ENCODE measurements at regions not wholly inside any gene's neighbourhood (a gene's known extent, or its start where the extent isn't known, plus 50 kb on each side); places are given as distances from the start of the nearest gene placed in this dataset.

DNA sequence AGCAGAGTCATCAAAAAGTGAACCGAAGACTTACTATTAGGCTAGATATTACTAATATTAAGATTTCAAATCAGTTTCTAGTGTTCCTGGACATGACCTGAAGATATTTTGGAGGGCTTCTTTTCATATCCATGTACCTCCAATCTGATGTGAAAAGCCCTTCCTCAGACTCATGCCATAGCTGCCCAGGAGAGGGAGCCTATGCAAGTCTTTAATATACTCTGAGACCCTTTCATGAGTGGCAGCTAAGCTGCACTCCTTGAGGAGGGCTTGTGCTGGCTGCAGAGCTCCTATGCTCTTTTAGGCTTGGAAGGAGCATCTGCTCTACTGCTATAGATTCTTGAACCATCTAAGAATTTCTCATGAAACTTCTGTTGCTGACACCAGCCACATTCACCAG is 715.3 kb downstream of the OLFM4 start:
- Mint-ChIP-seq H3K4me1 (no peaks in the 10 kb centered on the region), H3K4me3 (no peak overlapping the region), H3K9me3 (peaks cover 0 to 12% (median 5%) of the 10 kb centered on the region in 5 donors), H3K27me3 (no peaks in the 10 kb centered on the region), H3K27ac (no peak overlapping the region), H3K36me3 (no peaks in the 10 kb centered on the region)
- H3K9me3 ChIP-seq (ENCODE audit: low read length), result no peaks in the 10 kb centered on the region
- no peaks in the 10 kb centered on the region for H3K36me3 ChIP-seq (ENCODE audit: insufficient read depth, low read length)
- POLR2A ChIA-PET, result no interaction called here
- H3K4me1 ChIP-seq (ENCODE audit: insufficient read depth, low read length), result no peaks in the 10 kb centered on the region
- CTCF ChIA-PET, result no interaction called here
- H3K4me3 ChIP-seq (ENCODE audit: low read length), result no peak overlapping the region
- no peaks in the 10 kb centered on the region for H3K27me3 ChIP-seq (ENCODE audit: insufficient read depth, low read length, poor library complexity, severe bottlenecking)
- DNase-seq, result no peak
- no peak overlapping the region for H3K27ac ChIP-seq (ENCODE audit: low read depth, low read length)

DNA sequence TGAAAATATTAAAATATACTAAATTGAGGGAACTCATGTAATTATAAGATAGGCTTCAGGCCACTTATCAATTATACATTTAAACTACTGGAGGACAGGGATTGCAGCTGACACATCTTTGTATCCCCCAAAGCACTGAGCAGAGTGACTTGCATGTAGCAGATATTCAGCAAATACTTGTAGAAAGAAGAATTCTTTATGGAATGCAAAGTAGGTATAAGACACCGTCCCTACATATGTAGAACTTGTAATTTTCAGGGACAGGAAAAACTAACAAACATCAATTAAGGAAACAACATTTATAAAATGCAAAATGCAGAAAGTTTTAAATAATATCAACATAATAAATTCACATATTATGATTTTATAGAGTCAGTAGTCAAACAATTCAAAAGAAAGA is 719.2 kb downstream of the OLFM4 start:
- Histone ChIP-seq H3K4me1 (ENCODE audit: insufficient read depth, low read length) (no peaks in the 10 kb centered on the region), H3K27ac (ENCODE audit: low read depth, low read length) (no peak overlapping the region), H3K9me3 (ENCODE audit: low read length) (no peaks in the 10 kb centered on the region), H3K36me3 (ENCODE audit: insufficient read depth, low read length) (no peaks in the 10 kb centered on the region), H3K4me3 (ENCODE audit: low read length) (no peak overlapping the region), H3K27me3 (ENCODE audit: insufficient read depth, low read length, poor library complexity, severe bottlenecking) (no peaks in the 10 kb centered on the region)
- Mint-ChIP-seq H3K4me1 (no peaks in the 10 kb centered on the region), H3K27me3 (no peaks in the 10 kb centered on the region), H3K9me3 (peaks cover 0 to 10% (median 6%) of the 10 kb centered on the region in 5 donors), H3K4me3 (no peak overlapping the region), H3K36me3 (no peaks in the 10 kb centered on the region), H3K27ac (no peak overlapping the region)
- CTCF ChIA-PET, result no interaction called here
- no peak for DNase-seq
- POLR2A ChIA-PET, result no interaction called here

DNA sequence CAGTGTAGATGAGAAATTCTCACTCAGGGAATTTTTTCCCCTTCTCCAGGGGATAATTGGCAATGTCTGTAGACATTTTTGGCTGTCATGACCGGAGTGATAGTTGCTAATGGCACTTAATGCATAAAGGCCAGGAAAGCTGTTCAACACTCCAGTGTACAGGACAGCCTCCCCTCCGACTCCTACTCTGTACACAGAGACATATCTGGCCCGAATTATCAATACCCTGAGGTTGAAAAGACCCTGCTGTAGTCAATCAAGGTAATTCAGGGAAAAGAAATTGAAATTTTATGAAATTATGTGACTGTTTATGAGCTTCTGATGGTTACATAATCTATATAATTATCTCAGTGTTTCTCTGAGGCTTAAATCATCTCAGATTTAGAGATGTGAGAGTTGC is 720.7 kb downstream of the OLFM4 start:
- H3K27ac Mint-ChIP-seq, result no peak overlapping the region
- POLR2A ChIA-PET, result no interaction called here
- no peak overlapping the region for H3K4me3 Mint-ChIP-seq
- H3K27me3 Mint-ChIP-seq, result no peaks in the 10 kb centered on the region
- Histone ChIP-seq H3K27me3 (ENCODE audit: insufficient read depth, low read length, poor library complexity, severe bottlenecking) (no peaks in the 10 kb centered on the region), H3K4me3 (ENCODE audit: low read length) (no peak overlapping the region), H3K4me1 (ENCODE audit: insufficient read depth, low read length) (no peaks in the 10 kb centered on the region), H3K9me3 (ENCODE audit: low read length) (no peaks in the 10 kb centered on the region), H3K36me3 (ENCODE audit: insufficient read depth, low read length) (no peaks in the 10 kb centered on the region), H3K27ac (ENCODE audit: low read depth, low read length) (no peak overlapping the region)
- CTCF ChIA-PET, result no interaction called here
- peaks cover 1 to 23% (median 6%) of the 10 kb centered on the region in 5 donors for H3K9me3 Mint-ChIP-seq
- H3K36me3 Mint-ChIP-seq, result no peaks in the 10 kb centered on the region
- no peak for DNase-seq
- H3K4me1 Mint-ChIP-seq, result no peaks in the 10 kb centered on the region

DNA sequence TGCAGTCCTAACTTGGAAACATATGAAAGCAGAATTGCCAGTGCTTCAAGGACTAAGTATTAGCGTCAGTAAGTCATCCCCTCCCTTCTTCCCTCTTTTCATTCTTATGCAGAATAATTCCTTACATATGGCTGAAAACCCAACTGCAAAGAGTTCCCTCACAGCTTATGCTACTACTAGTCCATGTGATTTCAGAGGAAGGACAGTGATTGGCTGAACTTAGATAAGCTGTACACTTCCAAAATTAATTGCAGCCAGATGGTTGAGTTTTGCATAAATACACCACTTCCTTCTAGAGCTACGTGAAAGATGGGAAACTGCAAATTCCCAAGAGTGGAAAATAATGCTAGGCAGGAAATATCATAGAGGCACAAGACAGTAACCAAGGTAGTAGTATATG is 730.4 kb downstream of the OLFM4 start:
- Histone ChIP-seq H3K4me3 (ENCODE audit: low read length) (no peak overlapping the region), H3K36me3 (ENCODE audit: insufficient read depth, low read length) (no peaks in the 10 kb centered on the region), H3K27me3 (ENCODE audit: insufficient read depth, low read length, poor library complexity, severe bottlenecking) (no peaks in the 10 kb centered on the region), H3K27ac (ENCODE audit: low read depth, low read length) (no peak overlapping the region), H3K4me1 (ENCODE audit: insufficient read depth, low read length) (no peaks in the 10 kb centered on the region), H3K9me3 (ENCODE audit: low read length) (no peaks in the 10 kb centered on the region)
- Mint-ChIP-seq H3K36me3 (no peaks in the 10 kb centered on the region), H3K27ac (no peak overlapping the region), H3K4me3 (no peak overlapping the region), H3K27me3 (no peaks in the 10 kb centered on the region), H3K9me3 (peaks cover 4 to 33% (median 18%) of the 10 kb centered on the region in 5 donors), H3K4me1 (no peaks in the 10 kb centered on the region)
- DNase-seq, result no peak
- CTCF ChIA-PET, result no interaction called here
- POLR2A ChIA-PET, result no interaction called here

DNA sequence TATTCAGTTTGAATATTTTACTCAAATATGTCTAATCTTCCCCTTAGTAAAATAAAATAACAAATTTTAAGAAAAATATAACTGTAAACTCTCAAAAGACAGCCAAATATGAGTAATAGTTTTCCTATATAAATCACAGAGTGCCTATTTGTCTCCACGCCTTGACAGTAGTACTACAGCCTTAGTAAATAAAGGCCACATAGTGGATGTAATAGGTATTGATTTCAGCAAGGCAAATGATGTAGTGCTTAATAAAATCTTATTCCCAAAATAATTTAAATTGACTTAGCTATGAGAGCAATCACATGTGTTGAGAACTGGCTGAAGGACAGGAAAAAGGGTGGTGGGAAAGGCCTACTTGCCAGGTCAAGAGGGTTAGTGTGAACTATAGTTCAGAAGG is 747.2 kb downstream of the OLFM4 start:
- no peaks in the 10 kb centered on the region for H3K27me3 Mint-ChIP-seq

DNA sequence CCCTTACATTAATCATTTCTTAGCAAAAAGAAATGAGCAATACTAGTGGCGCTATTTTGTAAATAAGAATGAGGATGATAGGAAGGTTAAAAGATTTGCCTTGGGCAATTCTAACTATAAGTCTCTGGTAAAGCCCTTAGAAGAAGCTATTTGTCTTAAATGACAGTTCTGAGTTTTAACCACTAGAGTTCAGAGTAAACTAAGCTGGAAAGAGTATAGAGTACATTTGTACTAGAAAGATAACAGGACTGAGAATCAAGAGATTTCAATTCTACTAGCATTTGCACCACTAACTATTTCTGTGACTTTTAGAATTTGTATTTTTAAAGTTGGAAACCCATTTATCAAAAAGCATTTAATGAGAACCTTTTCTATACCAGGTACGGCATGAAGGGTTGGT is 750.3 kb downstream of the OLFM4 start:
- H3K36me3 ChIP-seq (ENCODE audit: insufficient read depth, low read length), result no peaks in the 10 kb centered on the region
- no peak overlapping the region for H3K4me3 ChIP-seq (ENCODE audit: low read length)
- H3K27me3 ChIP-seq (ENCODE audit: insufficient read depth, low read length, poor library complexity, severe bottlenecking), result no peaks in the 10 kb centered on the region
- DNase-seq, result no peak
- no peak overlapping the region for H3K27ac ChIP-seq (ENCODE audit: low read depth, low read length)
- ChIA-PET POLR2A (no interaction called here), CTCF (no interaction called here)
- no peaks in the 10 kb centered on the region for H3K4me1 ChIP-seq (ENCODE audit: insufficient read depth, low read length)
- H3K4me1 Mint-ChIP-seq, result peaks cover 0 to 5% (median 0%) of the 10 kb centered on the region in 3 donors
- no peak overlapping the region for H3K27ac Mint-ChIP-seq
- peaks cover 0 to 18% (median 3%) of the 10 kb centered on the region in 5 donors for H3K9me3 Mint-ChIP-seq
- H3K27me3 Mint-ChIP-seq, result no peaks in the 10 kb centered on the region
- no peak overlapping the region for H3K4me3 Mint-ChIP-seq
- H3K36me3 Mint-ChIP-seq, result no peaks in the 10 kb centered on the region
- no peaks in the 10 kb centered on the region for H3K9me3 ChIP-seq (ENCODE audit: low read length)

More for the DNA sequence above, 747.2 kb downstream of the OLFM4 start:
- Histone ChIP-seq H3K27ac (ENCODE audit: low read depth, low read length) (no peak overlapping the region), H3K36me3 (ENCODE audit: insufficient read depth, low read length) (no peaks in the 10 kb centered on the region), H3K27me3 (ENCODE audit: insufficient read depth, low read length, poor library complexity, severe bottlenecking) (no peaks in the 10 kb centered on the region), H3K4me1 (ENCODE audit: insufficient read depth, low read length) (no peaks in the 10 kb centered on the region), H3K9me3 (ENCODE audit: low read length) (no peaks in the 10 kb centered on the region), H3K4me3 (ENCODE audit: low read length) (no peak overlapping the region)
- H3K36me3 Mint-ChIP-seq, result no peaks in the 10 kb centered on the region
- no peak for DNase-seq
- no peak overlapping the region for H3K27ac Mint-ChIP-seq
- no peaks in the 10 kb centered on the region for H3K4me1 Mint-ChIP-seq
- H3K4me3 Mint-ChIP-seq, result no peak overlapping the region
- ChIA-PET CTCF (no interaction called here), POLR2A (no interaction called here)
- peaks cover 2 to 20% (median 3%) of the 10 kb centered on the region in 5 donors for H3K9me3 Mint-ChIP-seq

DNA sequence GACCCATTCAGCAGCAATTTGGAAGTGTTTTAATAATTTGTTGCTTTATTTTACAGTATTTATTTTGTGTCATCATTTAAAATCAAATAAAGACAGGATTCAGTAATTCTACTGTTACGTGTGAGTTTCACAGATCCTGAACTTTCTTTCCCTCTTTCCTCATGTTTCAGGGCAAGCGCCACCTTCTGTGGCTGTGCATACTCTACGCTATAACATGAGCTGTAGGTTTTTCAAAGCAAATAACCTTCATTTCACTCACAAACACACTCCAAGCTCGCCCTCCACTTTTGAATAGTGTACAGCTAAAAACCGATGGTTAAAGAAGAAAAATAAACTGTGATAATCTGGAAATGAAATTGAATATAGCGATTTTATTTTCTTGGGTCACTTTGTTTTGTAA is 753.3 kb downstream of the OLFM4 start:
- Histone ChIP-seq H3K4me1 (ENCODE audit: insufficient read depth, low read length) (no peaks in the 10 kb centered on the region), H3K9me3 (ENCODE audit: low read length) (no peaks in the 10 kb centered on the region), H3K36me3 (ENCODE audit: insufficient read depth, low read length) (no peaks in the 10 kb centered on the region), H3K4me3 (ENCODE audit: low read length) (no peak overlapping the region), H3K27ac (ENCODE audit: low read depth, low read length) (no peak overlapping the region), H3K27me3 (ENCODE audit: insufficient read depth, low read length, poor library complexity, severe bottlenecking) (no peaks in the 10 kb centered on the region)
- H3K4me3 Mint-ChIP-seq, result no peak overlapping the region
- H3K4me1 Mint-ChIP-seq, result peaks cover 0 to 5% (median 0%) of the 10 kb centered on the region in 3 donors
- H3K27me3 Mint-ChIP-seq, result no peaks in the 10 kb centered on the region
- ChIA-PET CTCF (no interaction called here), POLR2A (no interaction called here)
- no peak overlapping the region for H3K27ac Mint-ChIP-seq
- no peak for DNase-seq
- H3K36me3 Mint-ChIP-seq, result no peaks in the 10 kb centered on the region
- H3K9me3 Mint-ChIP-seq, result peaks cover 0 to 14% (median 2%) of the 10 kb centered on the region in 5 donors

DNA sequence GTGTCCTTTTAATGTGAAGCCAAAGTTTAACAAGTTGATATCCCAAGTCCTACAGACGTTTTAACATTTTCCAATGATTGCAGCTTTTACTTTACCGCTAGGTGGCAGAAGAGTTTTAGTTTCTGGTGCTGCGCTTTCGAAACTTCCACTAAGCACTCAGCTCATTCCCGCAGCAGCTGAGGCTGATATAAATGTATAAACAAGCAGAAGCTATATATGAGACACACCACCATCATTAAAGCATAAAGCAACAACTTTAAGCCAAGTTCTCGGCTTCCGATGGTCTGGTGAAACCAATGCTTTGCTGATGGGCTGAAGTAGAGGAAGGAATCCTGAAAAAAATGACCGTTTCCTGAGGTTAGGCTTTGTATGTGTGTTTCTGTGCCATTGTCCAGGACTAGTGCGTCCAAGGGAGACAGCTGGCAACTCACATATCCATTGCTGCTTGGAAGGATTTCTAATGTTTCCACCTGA is 753.9 kb downstream of the OLFM4 start:
- no peaks in the 10 kb centered on the region for H3K4me1 ChIP-seq (ENCODE audit: insufficient read depth, low read length)
- no peak overlapping the region for H3K27ac ChIP-seq (ENCODE audit: low read depth, low read length)
- H3K4me3 ChIP-seq (ENCODE audit: low read length), result peak overlapping the region; percentile 21
- POLR2A ChIA-PET, result no interaction called here
- H3K36me3 ChIP-seq (ENCODE audit: insufficient read depth, low read length), result no peaks in the 10 kb centered on the region
- no peak for DNase-seq
- H3K4me3 Mint-ChIP-seq, result no peak overlapping the region
- H3K36me3 Mint-ChIP-seq, result no peaks in the 10 kb centered on the region
- H3K27ac Mint-ChIP-seq, result no peak overlapping the region
- no peaks in the 10 kb centered on the region for H3K27me3 Mint-ChIP-seq
- CTCF ChIA-PET, result no interaction called here
- H3K9me3 ChIP-seq (ENCODE audit: low read length), result no peaks in the 10 kb centered on the region
- H3K9me3 Mint-ChIP-seq, result peaks cover 0 to 11% (median 2%) of the 10 kb centered on the region in 5 donors
- H3K27me3 ChIP-seq (ENCODE audit: insufficient read depth, low read length, poor library complexity, severe bottlenecking), result no peaks in the 10 kb centered on the region
- H3K4me1 Mint-ChIP-seq, result peaks cover 0 to 5% (median 0%) of the 10 kb centered on the region in 3 donors

DNA sequence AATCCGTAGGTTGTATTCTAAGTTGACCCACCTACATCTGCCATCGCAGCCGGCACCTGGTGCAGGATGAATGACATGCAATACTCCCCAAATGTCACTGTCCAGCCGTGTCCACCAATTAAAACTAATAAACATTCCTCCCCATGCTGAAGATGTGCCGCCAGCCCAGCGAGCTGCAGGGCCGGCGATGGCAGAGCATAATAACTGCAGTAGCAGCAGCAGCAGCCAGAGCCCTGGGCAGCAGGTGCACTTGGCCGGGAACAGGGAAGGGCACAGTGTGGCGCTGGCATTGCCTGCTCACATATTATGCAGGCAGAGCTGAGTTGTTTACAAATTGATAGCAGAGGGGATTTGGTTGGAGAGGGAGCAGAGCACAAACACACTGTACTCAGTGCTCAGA is 754.9 kb downstream of the OLFM4 start:
- CTCF ChIA-PET, result no interaction called here
- peaks cover 0 to 5% (median 0%) of the 10 kb centered on the region in 3 donors for H3K4me1 Mint-ChIP-seq
- no peak for DNase-seq

More for the DNA sequence above, 754.9 kb downstream of the OLFM4 start:
- H3K4me1 ChIP-seq (ENCODE audit: insufficient read depth, low read length), result no peaks in the 10 kb centered on the region
- Mint-ChIP-seq H3K27me3 (no peaks in the 10 kb centered on the region), H3K27ac (no peak overlapping the region), H3K36me3 (no peaks in the 10 kb centered on the region), H3K4me3 (no peak overlapping the region), H3K9me3 (peaks cover 0 to 9% (median 2%) of the 10 kb centered on the region in 5 donors)
- H3K9me3 ChIP-seq (ENCODE audit: low read length), result no peaks in the 10 kb centered on the region
- H3K4me3 ChIP-seq (ENCODE audit: low read length), result no peak overlapping the region
- no peaks in the 10 kb centered on the region for H3K27me3 ChIP-seq (ENCODE audit: insufficient read depth, low read length, poor library complexity, severe bottlenecking)
- no peaks in the 10 kb centered on the region for H3K36me3 ChIP-seq (ENCODE audit: insufficient read depth, low read length)
- POLR2A ChIA-PET, result no interaction called here
- H3K27ac ChIP-seq (ENCODE audit: low read depth, low read length), result no peak overlapping the region

Measured in CD8-positive, alpha-beta memory T cell (primary cell).